CD8-positive, alpha-beta memory T cell (primary cell): ENCODE measurements at regions not wholly inside any gene's neighbourhood (a gene's known extent, or its start where the extent isn't known, plus 50 kb on each side); places are given as distances from the start of the nearest gene placed in this dataset.
"Not testable (repeated sequence)": the region's sequence is repeated elsewhere in the genome, so short reads cannot be mapped to it uniquely, and the experiment has no call there.

Experiments used
- CTCF ChIA-PET: fragments of 350-600 bp; sonication (Branson Sonifier 250); formaldehyde crosslinking; loops from one replicate; lab custom pipeline; 2021; ENCODE audit warnings: antibody characterized with exemption; lab: Charles Lee
- POLR2A ChIA-PET: fragments of 350-600 bp; sonication (Branson Sonifier 250); formaldehyde crosslinking; loops from one replicate; lab custom pipeline; 2021; ENCODE audit warnings: antibody characterized with exemption; lab: Charles Lee
- DNase-seq, 5 donors: peaks; one replicate each; pipeline versions ENCODE4 v3.0.0 to v3.0.0-alpha.2; 2020 to 2022; ENCODE audit warnings: mixed read lengths in 1 of 5
- H3K27ac ChIP-seq: one replicate; pipeline ENCODE4 v1.7.0; 2013; ENCODE audit warnings: low read depth, mild to moderate bottlenecking, low read length, moderate library complexity
- H3K27me3 ChIP-seq: 2 replicates; pipeline ENCODE4 v1.7.0; 2013; ENCODE audit warnings: low read length, mild to moderate bottlenecking; ENCODE audit not compliant: insufficient read depth, poor library complexity, severe bottlenecking
- H3K36me3 ChIP-seq: 2 replicates; pipeline ENCODE4 v1.7.0; 2013; ENCODE audit warnings: mild to moderate bottlenecking, low read length, moderate library complexity; ENCODE audit not compliant: insufficient read depth
- H3K4me1 ChIP-seq: 2 replicates; pipeline ENCODE4 v1.7.0; 2013; ENCODE audit warnings: mild to moderate bottlenecking, low read length, moderate library complexity; ENCODE audit not compliant: insufficient read depth
- H3K4me3 ChIP-seq: 2 replicates; pipeline ENCODE4 v1.7.0; 2013; ENCODE audit warnings: mild to moderate bottlenecking, low read length
- H3K9me3 ChIP-seq: 2 replicates; pipeline ENCODE4 v1.7.0; 2013; ENCODE audit warnings: mild to moderate bottlenecking, low read length
- H3K27ac Mint-ChIP-seq, 8 donors: one replicate each; pipeline ENCODE4 v1.8.0; 2020 to 2021; ENCODE audit warnings: mixed read lengths in 8 of 8, mild to moderate bottlenecking in 6 of 8, inconsistent platforms in 3 of 8, moderate library complexity in 3 of 8
- H3K27me3 Mint-ChIP-seq, 2 donors: one replicate each; pipeline ENCODE4 v1.8.0; 2020 to 2021; ENCODE audit warnings: mixed read lengths in 2 of 2, mild to moderate bottlenecking in 1 of 2, moderate library complexity in 1 of 2
- H3K36me3 Mint-ChIP-seq, 3 donors: one replicate each; pipeline ENCODE4 v1.8.0; 2020 to 2021; ENCODE audit warnings: mixed read lengths in 3 of 3, inconsistent platforms in 1 of 3, mild to moderate bottlenecking in 1 of 3
- H3K4me1 Mint-ChIP-seq, 3 donors: one replicate each; pipeline ENCODE4 v1.8.0; 2020 to 2021; ENCODE audit warnings: mixed read lengths in 3 of 3, inconsistent platforms in 1 of 3, mild to moderate bottlenecking in 1 of 3
- H3K4me3 Mint-ChIP-seq, 7 donors: one replicate each; pipeline ENCODE4 v1.8.0; 2020 to 2021; ENCODE audit warnings: mixed read lengths in 7 of 7, mild to moderate bottlenecking in 6 of 7, moderate library complexity in 4 of 7, inconsistent platforms in 2 of 7
- H3K9me3 Mint-ChIP-seq, 5 donors: one replicate each; pipeline ENCODE4 v1.8.0; 2020 to 2022; ENCODE audit warnings: mixed read lengths in 5 of 5, mild to moderate bottlenecking in 3 of 5, moderate library complexity in 2 of 5, inconsistent platforms in 1 of 5

DNA sequence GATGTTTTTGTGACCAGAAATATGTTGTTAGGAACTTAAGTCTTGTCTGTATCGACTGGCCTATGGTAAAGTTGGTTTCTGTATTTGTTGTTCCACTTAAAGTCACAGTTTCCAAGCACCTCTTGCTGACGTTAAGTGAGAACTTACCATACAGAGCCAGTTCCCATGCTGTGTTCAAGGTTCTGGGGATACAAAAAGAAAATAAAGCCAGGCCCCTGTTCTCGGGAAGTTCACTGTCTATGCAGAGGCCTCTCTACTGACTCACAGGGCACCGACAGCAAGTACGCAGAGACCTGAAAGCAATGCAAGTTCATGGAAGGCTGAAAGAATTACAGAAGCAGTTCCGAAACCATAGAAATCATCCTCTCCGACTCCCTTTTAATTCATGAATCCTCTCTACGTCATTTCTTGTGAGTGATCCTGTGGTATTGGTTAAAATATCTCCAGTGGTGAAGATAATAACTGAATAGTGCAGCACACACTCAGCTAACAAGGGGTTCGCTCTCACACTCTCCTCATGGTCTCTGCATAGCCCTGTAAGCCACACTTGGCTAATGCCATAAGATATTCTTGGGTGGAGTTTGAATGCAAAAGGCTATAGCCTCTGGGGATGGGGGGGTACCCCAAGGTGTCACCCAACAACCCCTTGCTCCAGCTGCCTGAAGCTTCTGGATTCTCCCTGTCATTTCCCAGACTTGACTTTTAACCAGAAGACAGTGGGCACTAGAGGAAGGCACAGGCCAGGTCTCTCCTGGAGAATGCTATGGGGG lies 91.2 kb upstream of the EXOC2 start:
- Mint-ChIP-seq H3K27me3 (peaks cover 1 to 11% of the 10 kb centered on the region in 2 donors), H3K4me1 (peaks cover 9 to 11% (median 9%) of the 10 kb centered on the region in 3 donors), H3K36me3 (no peaks in the 10 kb centered on the region), H3K9me3 (no peaks in the 10 kb centered on the region), H3K4me3 (no peak overlapping the region), H3K27ac (no peak overlapping the region)
- ChIA-PET CTCF (no interaction called here), POLR2A (no interaction called here)
- no peaks in the 10 kb centered on the region for H3K36me3 ChIP-seq
- H3K27ac ChIP-seq: no peak overlapping the region
- H3K4me3 ChIP-seq: no peak overlapping the region
- no peaks in the 10 kb centered on the region for H3K4me1 ChIP-seq
- H3K27me3 ChIP-seq: no peaks in the 10 kb centered on the region
- no peaks in the 10 kb centered on the region for H3K9me3 ChIP-seq
- DNase-seq: no peak

DNA sequence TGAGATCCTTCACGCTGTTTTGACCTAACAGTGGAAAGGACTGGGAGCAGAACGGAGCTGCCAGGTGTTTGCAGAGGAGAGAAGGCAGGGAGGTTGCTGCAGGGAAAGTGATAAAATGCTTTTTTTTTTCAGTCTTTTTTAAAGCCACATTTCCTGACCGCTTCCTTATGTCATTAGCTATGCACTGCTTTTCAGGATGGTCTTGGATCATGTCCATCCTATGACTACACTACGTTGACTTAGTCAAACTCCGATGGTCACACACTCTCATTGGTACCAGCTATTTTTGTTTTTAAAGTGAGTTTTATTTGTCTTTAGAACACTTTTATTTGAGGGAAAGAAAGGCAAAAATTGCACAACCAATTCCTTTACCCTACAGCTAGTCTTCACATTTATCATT lies 89.2 kb upstream of the EXOC2 start:
- Mint-ChIP-seq H3K27me3 (peaks cover 4 to 18% of the 10 kb centered on the region in 2 donors), H3K4me3 (no peak overlapping the region), H3K4me1 (peaks cover 0 to under 1% (median 0%) of the 10 kb centered on the region in 3 donors), H3K9me3 (no peaks in the 10 kb centered on the region), H3K27ac (no peak overlapping the region), H3K36me3 (no peaks in the 10 kb centered on the region)
- Histone ChIP-seq H3K4me1 (no peaks in the 10 kb centered on the region), H3K36me3 (no peaks in the 10 kb centered on the region), H3K9me3 (no peaks in the 10 kb centered on the region), H3K4me3 (no peak overlapping the region), H3K27ac (no peak overlapping the region), H3K27me3 (no peaks in the 10 kb centered on the region)
- POLR2A ChIA-PET: no interaction called here
- CTCF ChIA-PET: interaction anchor here (0.9 to 1.2 kb wide), 2 partner anchors 16 to 60 kb away, joined by 3 read pairs; no protein-coding TSS in a partner anchor
- no peak for DNase-seq

DNA sequence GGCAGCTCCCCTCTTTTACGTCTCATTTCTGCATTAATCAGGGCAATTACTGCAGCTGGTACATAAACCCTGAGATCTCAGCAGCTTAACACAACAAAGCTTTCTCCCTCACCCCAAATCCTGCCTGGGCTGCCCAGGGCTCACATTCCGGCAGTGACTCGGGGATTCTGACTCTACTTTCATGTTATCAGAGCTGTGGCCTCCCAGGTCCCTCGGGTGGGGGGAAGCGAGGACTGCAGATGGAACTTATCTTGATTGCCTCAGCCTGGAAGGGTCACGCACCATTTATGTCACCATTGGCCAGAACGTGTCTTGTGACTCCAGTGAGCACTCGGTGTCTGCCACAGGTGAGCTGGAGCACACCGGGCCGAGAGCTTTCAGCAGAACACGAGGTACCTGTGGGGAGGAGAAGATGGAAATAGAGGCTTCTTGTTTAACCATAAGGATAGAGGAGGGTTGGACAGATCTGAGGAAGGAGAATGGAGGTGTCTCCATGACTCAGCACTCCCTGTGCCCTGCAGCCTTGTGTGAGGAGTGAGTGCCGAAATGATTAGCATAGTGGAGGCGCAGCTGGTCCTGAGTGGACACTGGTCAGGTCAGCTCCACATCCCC lies 88.5 kb upstream of the EXOC2 start:
- CTCF ChIA-PET: interaction anchor here (0.6 to 1.2 kb wide), 3 partner anchors 16 to 60 kb away, joined by 3 read pairs; no protein-coding TSS in a partner anchor
- POLR2A ChIA-PET: no interaction called here

DNA sequence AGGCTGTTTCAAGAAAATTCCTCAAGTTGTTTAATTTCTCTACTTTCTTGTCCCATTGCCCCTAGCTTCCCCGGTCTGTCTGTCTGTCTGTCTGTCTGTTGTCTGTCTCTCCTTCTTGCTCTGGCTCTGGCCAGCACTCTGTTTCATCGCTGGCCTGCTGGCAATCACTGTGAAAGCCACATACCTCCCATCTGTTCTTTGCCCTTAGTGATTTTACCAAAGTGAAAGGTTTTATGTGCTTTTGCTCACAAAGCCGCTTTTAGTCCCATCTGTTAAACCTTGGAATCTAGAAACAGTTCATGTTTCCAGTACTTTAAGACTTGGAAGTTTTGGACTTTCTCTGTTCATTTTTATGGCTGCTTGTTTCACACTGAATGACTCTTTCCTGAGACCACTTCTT lies 87.8 kb upstream of the EXOC2 start:
- no peaks in the 10 kb centered on the region for H3K9me3 ChIP-seq
- Mint-ChIP-seq H3K36me3 (no peaks in the 10 kb centered on the region), H3K4me3 (no peak overlapping the region), H3K27ac (no peak overlapping the region), H3K9me3 (no peaks in the 10 kb centered on the region), H3K27me3 (peaks cover 9 to 32% of the 10 kb centered on the region in 2 donors), H3K4me1 (no peaks in the 10 kb centered on the region)
- no peaks in the 10 kb centered on the region for H3K36me3 ChIP-seq
- CTCF ChIA-PET: interaction anchor here (0.6 kb wide), 1 partner anchor 44 kb away, joined by 3 read pairs; no protein-coding TSS in a partner anchor
- H3K27me3 ChIP-seq: no peaks in the 10 kb centered on the region
- no peaks in the 10 kb centered on the region for H3K4me1 ChIP-seq
- no peak overlapping the region for H3K27ac ChIP-seq
- H3K4me3 ChIP-seq: no peak overlapping the region
- POLR2A ChIA-PET: no interaction called here
- no peak for DNase-seq

More for the DNA sequence above, 88.5 kb upstream of the EXOC2 start:
- DNase-seq: no peak
- Histone ChIP-seq H3K27me3 (no peaks in the 10 kb centered on the region), H3K4me1 (no peaks in the 10 kb centered on the region), H3K4me3 (no peak overlapping the region), H3K27ac (no peak overlapping the region), H3K36me3 (no peaks in the 10 kb centered on the region), H3K9me3 (no peaks in the 10 kb centered on the region)
- H3K9me3 Mint-ChIP-seq: no peaks in the 10 kb centered on the region
- H3K36me3 Mint-ChIP-seq: no peaks in the 10 kb centered on the region
- H3K27me3 Mint-ChIP-seq: peaks cover 6 to 25% of the 10 kb centered on the region in 2 donors
- H3K27ac Mint-ChIP-seq: no peak overlapping the region
- H3K4me1 Mint-ChIP-seq: no peaks in the 10 kb centered on the region
- H3K4me3 Mint-ChIP-seq: no peak overlapping the region

DNA sequence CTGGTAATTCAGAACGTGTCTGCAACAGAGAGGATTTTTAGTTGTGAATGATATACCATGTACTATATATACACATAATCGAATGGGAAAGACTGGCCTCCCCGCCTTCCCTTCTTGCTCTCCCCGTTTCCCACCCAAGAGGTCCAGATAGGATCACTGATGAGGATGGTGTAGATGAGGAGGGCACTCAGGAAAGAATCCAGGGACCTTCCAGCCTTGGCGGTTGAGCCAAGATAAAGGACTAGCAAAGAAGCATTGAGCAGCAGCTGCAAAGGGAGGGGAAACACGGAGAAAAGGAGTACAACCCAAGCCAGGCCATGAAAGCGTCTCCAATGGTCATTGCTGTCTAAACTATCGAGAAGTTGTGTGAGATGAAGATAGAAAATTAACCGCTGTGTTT lies 84.0 kb upstream of the EXOC2 start:
- no peaks in the 10 kb centered on the region for H3K4me1 Mint-ChIP-seq

DNA sequence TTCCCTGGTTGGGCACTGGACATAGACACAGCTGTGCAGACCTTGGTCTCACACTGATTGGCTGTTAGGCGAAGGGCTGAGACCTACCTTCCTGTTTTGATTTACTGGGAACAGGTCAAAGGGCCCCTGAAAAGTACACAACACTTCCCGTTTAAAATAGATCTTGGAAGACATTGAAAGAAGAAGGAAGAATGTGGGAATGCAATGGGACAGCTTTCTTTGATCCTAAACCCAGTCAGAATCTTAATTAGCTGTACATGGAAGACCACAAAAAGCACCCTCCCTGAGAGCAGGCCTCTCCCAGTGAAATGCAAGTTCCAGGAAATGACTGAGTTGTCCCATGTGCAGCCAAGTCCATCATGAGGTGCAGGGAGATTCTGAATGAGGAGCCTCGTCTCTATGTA lies 83.6 kb upstream of the EXOC2 start:
- Mint-ChIP-seq H3K9me3 (peaks cover 0 to 5% (median 0%) of the 10 kb centered on the region in 5 donors), H3K36me3 (peaks cover 0 to 14% (median 4%) of the 10 kb centered on the region in 3 donors), H3K27me3 (peaks cover 10 to 49% of the 10 kb centered on the region in 2 donors), H3K4me3 (no peak overlapping the region), H3K4me1 (no peaks in the 10 kb centered on the region), H3K27ac (no peak overlapping the region)
- Histone ChIP-seq H3K4me1 (no peaks in the 10 kb centered on the region), H3K27ac (no peak overlapping the region), H3K9me3 (no peaks in the 10 kb centered on the region), H3K36me3 (no peaks in the 10 kb centered on the region), H3K27me3 (no peaks in the 10 kb centered on the region), H3K4me3 (no peak overlapping the region)
- POLR2A ChIA-PET: no interaction called here
- DNase-seq: no peak
- CTCF ChIA-PET: no interaction called here

More for the DNA sequence above, 84.0 kb upstream of the EXOC2 start:
- POLR2A ChIA-PET: no interaction called here
- H3K27ac Mint-ChIP-seq: no peak overlapping the region
- no peak overlapping the region for H3K4me3 Mint-ChIP-seq
- no peaks in the 10 kb centered on the region for H3K4me1 ChIP-seq
- H3K4me3 ChIP-seq: no peak overlapping the region
- H3K27me3 Mint-ChIP-seq: peaks cover 7 to 46% of the 10 kb centered on the region in 2 donors
- peaks cover 0 to 14% (median 4%) of the 10 kb centered on the region in 3 donors for H3K36me3 Mint-ChIP-seq
- CTCF ChIA-PET: no interaction called here
- no peaks in the 10 kb centered on the region for H3K27me3 ChIP-seq
- no peak for DNase-seq
- no peaks in the 10 kb centered on the region for H3K36me3 ChIP-seq
- H3K9me3 Mint-ChIP-seq: peaks cover 0 to 5% (median 0%) of the 10 kb centered on the region in 5 donors
- no peaks in the 10 kb centered on the region for H3K9me3 ChIP-seq
- H3K27ac ChIP-seq: no peak overlapping the region

DNA sequence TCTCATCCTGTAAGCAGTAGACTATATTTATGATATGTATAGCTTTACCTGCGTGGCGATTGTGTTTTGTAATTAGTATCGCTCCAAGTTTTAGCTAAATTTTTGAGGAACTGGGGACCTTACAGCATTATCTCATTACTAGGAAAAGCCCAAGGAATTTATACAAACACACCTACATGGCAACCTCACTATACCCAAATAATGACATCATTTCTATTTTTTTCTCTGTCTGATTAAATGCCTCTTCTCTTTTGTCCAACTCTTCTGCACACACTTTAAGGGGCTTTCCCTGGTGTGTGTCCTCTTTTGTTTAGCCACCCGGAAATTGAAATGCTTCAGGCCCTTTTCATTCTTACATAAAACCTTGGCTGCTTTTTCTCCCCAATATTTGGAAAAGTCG lies 82.9 kb upstream of the EXOC2 start:
- H3K27ac ChIP-seq: no peak overlapping the region
- DNase-seq: no peak
- no peaks in the 10 kb centered on the region for H3K27me3 ChIP-seq
- POLR2A ChIA-PET: no interaction called here
- H3K27me3 Mint-ChIP-seq: peaks cover 10 to 49% of the 10 kb centered on the region in 2 donors
- H3K4me1 Mint-ChIP-seq: no peaks in the 10 kb centered on the region
- H3K36me3 ChIP-seq: no peaks in the 10 kb centered on the region
- H3K9me3 Mint-ChIP-seq: peaks cover 0 to 5% (median 0%) of the 10 kb centered on the region in 5 donors
- CTCF ChIA-PET: no interaction called here
- no peak overlapping the region for H3K27ac Mint-ChIP-seq
- peaks cover 0 to 14% (median 4%) of the 10 kb centered on the region in 3 donors for H3K36me3 Mint-ChIP-seq
- H3K9me3 ChIP-seq: no peaks in the 10 kb centered on the region
- H3K4me3 ChIP-seq: no peak overlapping the region
- H3K4me3 Mint-ChIP-seq: no peak overlapping the region
- H3K4me1 ChIP-seq: no peaks in the 10 kb centered on the region

DNA sequence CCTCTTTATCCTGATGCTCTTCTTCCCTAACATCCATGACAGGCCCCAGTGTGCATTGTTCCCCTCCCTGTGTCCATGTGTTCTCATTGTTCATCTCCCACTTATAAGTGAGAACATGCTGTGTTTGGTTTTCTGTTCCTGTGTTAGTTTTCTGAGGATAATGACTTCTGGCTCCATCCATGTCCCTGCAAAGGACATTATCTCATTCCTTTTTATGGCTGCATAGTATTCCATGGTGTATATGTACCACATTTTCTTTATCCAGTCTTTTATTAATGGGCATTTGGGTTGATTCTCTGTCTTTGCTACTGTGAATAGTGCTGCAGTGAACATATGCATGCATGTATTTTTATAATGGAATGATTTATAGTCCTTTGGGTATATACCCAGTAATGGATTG lies 78.7 kb upstream of the EXOC2 start:
- H3K36me3 ChIP-seq, H3K27me3 ChIP-seq, H3K27ac ChIP-seq, H3K9me3 ChIP-seq, H3K9me3 Mint-ChIP-seq, POLR2A ChIA-PET, H3K4me1 Mint-ChIP-seq, H3K4me1 ChIP-seq, DNase-seq, H3K4me3 Mint-ChIP-seq, CTCF ChIA-PET, H3K27ac Mint-ChIP-seq, H3K4me3 ChIP-seq: not testable (repeated sequence)
- peaks cover 0 to 14% (median 4%) of the 10 kb centered on the region in 3 donors for H3K36me3 Mint-ChIP-seq
- peaks cover 20 to 39% of the 10 kb centered on the region in 2 donors for H3K27me3 Mint-ChIP-seq
